HG03108 (cell line): ENCODE measurements at regions not wholly inside any gene's neighbourhood (a gene's known extent, or its start where the extent isn't known, plus 50 kb on each side); places are given as distances from the start of the nearest gene placed in this dataset.

Experiments used
- ATAC-seq: cut with Tn5 transposase; IDR thresholded peaks from one replicate; pipeline ENCODE4 v1.9.1; 2021; ENCODE audit warnings: moderate library complexity; ENCODE audit not compliant: unreplicated experiment

DNA sequence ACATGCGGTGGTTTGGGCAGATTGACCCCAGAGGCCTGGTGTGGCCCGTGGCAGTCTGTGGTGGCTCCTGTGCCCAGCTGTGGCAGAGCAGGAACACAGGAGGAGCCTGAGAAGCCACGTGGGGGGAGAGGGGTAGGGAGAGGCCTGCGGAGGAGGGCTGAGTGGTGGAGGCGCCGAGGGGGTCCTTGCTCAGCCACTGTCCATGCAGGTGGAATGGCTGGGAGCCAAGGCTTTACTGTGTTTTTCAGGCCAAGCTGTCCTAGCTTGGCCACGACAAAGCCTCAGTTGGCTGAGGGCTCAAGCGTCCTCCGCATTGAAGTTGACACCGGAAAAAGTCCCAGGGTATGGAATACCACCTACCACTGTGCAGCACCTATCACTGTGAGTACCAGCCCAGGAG lies 107.0 kb downstream of the VEGFA start:
- no peak for ATAC-seq

DNA sequence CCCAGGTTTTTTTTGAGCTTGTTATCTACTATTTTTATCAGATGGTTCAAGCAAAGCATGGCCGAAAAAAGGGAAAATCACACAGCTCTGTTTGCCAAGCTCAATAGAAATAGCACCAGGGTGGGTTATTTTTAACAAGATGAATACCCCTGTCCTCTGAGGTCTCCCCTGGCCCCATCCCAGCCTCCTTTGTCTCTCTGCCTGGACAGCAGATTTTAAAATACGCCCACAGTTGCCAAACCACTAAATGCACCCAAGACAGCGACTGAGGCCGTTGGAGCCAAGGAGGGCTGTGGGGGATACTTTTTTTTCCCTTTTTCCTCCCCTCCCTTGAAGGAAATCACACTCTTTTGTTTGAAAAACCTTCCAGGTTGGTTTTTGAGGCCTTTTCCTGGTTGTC lies 106.6 kb downstream of the VEGFA start:
- ATAC-seq = no peak

DNA sequence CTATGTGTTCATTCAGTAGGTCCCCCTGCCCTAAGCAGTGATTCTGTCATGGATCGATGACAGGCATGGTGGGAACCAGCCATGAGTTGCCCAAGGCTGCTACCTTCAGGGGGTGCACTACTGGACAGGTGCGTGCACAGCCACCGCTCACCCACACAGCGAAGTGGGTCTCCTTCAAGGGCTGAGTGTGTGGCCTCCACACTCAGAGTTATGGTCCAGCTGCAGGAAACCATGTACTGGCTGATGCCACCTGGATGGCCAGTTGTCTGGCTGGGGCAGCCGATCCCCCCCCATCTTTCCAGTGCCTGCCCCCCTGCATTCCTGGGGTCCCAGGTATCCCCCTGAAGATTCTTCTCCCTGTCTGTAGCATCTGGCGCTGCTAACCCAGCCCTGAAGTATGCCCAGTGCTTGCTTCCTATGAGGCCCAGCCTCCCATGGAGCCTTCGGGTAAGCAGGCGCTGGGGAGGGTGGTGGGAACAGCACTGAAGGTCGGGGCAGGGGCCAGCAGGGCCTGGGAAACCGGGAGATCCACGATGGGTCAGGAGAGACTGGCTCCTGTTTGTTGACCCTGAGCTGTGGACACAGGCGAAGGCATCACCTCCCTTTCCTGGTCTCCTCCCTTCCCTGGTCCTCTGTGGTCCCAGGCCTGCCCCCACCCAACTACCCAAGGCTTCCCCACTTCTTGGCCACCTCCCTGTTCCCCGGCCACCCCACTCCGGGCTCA lies 106.0 kb downstream of the VEGFA start:
- no peak for ATAC-seq

DNA sequence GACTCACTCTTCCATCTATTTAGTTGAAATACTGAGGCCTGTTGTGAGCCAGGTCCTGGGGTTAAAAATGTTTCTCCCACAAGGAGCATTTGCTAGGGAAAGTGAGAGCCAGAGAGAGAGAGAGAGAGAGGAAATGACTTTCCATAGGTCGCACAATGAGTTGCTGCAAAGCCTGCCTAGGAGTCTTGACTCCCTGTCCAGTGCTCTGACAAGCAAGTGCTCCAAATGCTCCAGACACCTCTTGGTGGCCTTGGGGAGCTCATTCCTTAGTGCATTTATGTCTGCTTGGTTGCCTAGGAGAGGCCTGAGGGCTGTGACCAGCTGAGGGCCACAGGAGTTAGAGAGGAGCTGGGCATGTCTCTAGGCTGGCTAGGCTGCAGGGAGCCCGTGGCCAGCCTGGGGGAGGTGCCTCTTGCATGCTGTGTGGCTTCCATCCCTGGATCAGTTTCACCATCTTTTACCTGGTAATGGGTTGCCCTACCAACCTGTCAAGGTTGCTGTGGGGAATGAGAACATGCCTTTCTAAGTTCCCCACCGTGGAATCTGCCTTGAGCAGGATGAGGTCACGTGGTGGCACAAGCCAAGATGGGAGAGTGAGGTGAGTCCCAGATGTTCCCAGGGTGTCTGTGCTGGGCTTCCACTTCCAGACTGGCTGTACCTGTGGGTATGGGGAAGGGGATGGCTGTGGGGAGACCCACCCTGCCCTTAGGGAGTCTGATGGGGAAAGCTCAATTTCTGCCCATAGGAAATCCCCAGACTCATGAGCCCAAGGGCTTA lies 105.0 kb downstream of the VEGFA start:
- no peak for ATAC-seq

DNA sequence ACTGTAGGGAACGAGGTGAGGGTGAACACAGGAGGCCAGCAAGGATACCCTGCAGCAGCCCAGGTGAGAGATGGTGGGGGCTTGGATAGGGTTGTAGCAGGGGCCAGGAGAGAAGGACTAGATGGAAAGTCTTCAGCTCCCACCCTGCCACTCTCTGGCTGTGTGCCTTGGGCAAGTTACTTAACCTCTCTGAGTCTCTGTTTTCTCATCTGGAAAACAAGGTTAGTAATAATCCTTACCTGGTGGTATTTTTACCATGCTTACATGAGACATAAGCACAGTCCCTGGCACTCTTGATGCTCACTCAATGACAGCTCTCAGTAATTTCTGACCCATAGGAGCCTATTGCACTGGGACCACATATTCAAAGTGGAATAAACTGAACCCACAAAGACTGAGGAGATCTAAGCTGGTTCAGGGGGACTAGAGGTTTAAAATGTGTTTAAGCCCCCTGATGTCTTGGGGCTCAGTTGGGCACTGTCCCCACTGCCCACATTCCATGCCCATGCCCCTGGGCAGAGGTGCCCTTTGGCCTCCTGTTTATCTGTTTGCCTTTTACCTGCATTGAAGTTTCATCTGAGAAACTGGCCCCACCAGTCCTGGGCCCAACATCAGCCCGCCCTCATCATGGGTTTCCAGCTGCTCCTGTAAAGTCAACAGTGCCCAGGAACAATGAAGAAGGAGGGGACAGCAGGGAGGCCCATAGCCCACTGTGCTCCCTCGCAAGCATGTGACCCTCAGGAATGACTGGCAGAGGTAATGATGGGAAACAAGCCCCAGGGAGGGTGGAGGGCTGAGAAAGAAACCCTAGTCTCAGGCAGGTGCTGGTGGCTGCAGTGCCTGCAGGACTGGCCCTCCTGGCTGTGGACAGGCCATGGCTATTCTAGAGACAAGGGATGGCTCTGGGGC lies 104.0 kb downstream of the VEGFA start:
- no peak for ATAC-seq

DNA sequence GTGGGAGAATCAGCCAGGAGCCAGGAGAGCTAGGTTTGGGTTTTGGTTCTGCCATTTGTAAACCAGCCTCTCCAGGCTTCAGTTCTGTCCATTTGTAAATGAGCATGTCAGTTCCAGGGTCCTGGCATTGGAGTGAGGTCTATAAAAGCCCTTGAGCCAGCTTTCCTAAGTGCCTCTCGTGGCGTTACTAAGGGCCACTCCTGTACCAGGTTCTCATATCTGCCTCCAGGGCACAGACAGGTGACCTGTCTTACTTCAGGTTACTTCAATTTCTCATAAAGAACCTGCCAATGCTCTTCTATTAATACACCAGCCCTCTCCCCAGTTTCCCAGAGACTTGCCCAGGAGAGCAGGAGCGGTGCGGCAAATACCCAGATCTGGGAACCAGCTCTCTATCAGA lies 101.9 kb downstream of the VEGFA start:
- ATAC-seq = no peak

DNA sequence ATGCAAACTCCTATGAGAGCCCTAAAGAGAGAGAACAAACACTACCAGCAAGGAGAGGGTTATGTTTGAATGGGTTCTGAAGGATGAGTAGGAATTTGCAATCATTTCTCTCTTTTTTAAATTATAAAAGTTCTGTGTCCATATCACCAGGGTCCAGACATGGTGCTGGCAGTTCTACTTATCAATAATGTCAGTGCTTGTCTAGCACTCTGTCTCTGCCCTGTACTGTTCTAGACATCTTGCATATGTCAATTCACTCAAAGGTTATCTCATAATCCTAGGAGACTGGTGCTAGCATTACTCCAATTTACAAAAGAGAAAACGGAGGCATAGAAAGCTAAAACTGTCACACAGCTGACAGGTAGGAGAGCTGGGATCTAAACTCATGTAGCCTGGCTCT lies 101.3 kb downstream of the VEGFA start:
- ATAC-seq = no peak

DNA sequence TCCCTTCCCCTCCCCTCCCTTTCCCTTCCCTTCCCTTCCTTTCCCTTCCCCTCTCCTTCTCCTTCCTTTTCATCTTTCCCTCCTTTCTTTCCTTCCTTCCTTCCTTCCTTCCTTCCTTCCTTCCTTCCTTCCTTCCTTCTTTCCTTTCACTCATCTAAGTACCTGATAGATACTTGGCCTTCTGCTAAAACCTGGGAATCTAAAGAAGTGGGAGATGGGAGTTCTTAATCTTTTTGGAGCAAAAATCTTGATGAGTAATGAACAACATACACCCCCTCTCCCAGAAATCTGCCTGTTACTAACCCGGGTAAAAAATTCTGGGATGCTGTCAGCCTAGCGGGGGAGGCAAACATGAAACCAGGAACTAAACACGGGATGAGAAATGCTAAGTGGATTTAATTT lies 100.7 kb downstream of the VEGFA start:
- ATAC-seq = no peak

DNA sequence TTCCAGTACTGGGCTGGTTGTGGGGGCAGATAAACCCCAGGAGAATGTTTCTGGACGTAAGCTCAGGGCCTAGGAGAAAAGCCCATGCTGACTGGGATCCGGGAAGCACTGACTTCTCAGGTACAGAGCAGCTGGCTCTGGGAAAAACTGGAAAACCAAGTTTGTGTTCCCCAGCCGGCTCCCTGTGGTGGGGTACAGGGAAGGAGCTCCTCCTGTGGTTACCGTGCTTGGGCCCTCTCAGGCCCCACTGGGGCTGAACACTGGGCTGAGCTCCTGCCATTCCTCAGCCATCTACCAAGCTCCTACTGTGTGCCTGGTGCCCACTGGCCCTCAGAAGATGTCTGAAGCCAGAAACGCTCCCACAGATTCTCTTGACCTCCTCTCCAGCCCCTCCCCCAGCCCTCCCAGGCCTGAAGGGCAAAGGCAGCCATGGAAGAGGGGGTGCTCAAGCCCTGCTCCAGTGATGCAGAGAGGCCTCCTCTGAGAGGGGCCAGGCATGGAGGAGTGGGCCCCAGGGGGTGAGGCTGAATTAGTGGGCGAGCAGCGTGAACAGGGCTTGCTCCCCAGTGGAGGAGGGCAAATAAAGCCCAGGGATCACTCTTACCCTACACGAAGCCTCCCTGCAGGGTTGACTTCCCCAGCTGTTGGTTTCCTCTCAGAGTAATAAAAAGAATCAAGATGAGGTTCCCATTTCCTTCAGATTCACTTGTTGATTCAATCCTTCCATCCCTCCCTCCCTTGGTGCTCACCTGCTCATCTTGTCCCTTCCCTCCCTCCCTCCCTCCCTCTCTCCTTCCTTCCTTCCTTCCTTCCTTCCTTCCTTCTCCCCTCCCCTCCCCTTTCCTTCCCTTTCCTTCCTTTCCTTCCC lies 100.0 kb downstream of the VEGFA start:
- no peak for ATAC-seq

DNA sequence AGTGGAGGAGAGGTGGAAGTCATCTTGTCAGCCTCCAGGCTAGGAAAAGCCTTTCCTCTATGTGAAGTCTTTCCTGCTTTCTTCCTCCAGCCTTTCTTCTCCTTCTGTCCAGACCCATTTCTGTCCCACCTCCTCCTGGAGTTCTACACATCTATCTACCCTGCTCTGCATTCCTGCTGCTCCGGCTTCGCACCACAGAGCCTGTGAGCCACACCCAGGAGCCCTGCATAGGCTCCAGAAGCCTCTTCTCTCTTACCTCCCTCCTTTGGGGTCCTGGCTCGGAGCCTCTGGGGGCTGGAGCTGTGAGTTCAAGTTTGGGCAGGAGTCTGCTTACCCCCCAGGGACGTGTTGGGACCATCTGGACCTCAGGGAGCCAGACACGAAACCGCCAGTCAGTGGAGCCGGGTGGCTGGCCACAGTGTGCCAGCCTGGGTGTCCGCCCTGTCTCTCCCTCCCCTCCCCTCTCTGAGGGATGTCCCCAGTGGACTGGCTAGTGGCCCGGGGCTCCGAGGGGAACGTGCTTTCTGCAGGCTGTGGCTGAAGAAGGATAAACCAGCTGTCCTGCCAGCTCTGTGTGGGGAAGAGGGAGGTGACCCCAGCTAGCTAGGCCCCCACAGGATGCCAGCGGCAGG lies 99.2 kb downstream of the VEGFA start:
- no peak for ATAC-seq

DNA sequence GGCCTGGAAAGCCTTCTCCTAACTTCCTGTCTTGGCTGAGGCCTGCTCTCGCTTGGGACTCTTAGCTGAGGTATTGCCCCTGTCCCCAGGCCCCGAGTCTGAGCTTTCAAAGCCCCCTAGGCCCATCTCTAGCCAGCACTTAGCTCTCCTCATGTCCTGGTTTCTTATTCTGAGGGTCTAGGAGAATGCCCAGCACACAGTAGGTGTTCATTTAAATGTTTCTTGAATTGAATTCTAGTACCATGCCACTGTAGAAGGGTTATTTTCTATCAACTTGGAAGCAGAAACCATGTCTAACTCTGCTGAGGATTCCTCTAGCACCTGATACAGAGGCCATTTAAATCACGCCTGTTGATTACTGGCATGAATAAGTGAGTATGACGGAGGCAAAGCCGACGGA lies 98.5 kb downstream of the VEGFA start:
- ATAC-seq = no peak

DNA sequence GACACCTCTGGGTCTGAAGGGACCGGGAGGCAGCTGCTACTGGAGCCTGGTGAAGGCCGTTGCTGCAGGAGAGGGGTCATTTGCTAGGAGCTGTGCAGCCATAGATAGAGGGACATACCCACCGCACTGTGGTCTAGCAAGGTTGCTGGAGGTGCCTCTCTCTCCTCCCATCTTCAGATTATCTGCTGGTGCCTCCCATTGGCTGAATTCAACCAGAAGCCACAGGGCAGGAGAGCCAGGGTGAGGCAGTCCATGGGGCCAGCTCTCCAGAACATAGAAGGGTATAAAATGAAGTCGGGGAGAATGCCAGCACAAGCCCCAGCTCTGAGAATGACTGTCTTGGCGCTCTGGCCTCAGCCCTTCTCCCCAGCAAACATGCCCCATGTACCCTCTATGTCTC lies 98.0 kb downstream of the VEGFA start:
- ATAC-seq = no peak

DNA sequence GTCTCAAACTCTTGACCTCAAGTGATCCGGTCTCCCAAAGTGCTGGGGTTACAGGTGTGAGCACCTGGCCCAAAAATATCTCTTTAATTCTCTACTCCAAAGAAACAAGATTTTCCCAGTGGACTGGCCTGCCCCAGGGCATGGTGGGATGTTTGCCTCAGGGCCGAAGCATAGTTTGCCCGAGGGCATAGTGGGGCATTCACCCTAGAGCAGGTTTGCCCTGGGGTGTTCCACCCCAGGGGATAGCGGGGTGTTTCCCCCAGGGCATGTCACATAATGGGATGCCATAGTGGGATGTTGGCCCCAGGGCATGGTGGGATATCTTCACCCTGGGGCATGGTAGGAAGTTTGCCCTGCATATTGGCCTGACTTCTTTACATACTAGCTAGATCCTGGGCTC lies 97.2 kb downstream of the VEGFA start:
- no peak for ATAC-seq

DNA sequence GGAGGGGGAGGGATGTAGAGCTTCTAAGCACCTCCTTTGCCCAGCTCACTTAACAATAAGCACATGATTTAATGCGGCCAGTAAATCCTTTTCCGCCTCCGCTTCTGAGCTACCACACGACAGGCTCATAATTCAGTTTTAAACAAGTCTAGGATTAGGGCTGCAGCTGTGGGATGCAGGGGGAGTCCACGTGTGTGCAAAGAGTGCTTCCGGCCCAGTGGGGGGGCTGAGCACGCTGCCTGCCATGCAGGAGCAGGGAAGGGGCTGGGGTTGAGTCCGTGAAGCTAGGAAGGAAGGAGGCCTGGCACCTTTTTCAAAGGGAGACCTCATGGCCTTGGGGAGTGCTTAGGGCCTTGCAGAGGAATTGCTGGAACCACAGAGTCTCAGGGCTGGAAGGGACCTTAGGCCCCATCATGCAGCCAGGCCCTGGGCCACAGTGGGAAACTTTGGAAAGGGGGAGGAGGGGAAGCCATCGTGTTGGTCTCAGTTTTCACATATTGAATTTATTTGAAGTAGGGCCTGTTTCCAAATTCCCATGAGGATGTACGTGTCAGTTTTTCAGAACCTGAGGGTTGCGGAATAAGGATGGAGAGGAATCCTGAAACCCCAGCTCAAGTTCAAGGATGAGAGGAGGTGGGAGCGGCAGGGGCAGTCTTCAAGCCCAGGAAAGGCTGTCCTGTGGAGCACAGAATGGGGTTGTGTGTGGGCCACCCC lies 96.1 kb downstream of the VEGFA start:
- no peak for ATAC-seq

DNA sequence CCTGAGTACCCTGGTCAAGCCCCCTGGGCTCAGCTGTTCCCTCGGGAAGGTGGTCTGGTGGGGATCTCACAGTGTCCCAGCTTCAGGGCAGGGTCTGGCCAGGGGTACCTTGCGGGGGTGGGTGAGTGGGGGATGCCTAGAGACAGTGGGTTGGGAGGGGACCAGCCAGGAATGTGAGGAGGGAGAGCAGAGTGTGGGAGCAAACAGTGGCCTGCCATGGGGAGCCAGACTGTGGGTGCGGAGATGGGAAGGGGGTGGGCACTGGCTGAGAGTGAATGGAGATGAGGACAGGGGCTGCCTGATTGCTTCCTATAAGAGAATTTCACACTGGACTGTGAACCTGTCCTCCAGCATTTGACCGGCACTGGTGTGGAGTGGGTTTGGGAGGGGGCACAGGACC lies 95.1 kb downstream of the VEGFA start:
- no peak for ATAC-seq

DNA sequence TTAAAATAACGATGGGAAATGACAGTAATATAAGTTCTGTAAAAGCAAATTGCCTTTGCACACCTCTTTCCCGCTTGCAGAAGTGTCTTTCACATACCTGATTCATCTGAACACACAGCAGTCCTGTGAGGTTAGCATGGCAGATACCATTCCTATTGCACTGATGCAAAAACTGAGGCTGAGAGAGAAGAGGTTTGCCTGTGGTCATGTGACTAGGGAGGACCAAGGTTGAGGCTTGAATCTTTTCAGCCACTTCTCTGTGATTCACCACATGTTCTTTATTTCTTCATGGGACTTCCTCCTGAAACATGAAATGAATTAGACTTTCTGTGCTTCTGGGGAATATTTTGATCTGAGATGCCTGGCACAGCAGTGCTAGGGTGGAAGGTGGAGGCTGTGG lies 92.9 kb downstream of the VEGFA start:
- no peak for ATAC-seq

DNA sequence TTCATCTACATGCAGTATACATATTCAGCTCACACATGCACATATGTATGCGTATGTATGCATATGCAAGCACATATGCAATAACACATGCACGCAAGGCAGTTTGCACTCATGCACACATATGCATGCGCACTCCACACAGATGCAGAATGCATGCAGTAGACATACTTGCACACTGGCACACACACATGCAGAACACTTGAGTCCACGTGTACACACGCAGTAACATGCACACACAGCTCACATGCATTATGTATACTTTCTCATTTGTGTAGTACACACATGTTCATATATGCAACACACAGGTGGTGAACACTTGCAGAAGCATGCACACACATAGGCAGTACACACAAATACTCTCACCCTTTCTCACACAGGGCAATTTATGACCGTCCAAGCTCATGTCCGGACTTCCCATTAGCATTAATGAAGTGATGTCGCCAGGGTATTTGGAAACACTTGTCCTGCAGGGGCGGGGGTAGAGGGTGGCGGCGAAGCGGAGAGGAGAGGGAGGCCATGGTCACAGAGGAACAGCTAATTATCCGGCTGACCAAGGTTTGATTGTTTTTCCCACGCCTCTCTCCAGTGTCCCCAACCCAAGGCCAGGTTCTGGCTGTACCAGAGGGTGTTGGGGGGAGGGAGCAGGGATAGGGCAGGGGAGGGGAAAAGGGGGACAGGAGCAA lies 91.3 kb downstream of the VEGFA start:
- ATAC-seq = no peak

DNA sequence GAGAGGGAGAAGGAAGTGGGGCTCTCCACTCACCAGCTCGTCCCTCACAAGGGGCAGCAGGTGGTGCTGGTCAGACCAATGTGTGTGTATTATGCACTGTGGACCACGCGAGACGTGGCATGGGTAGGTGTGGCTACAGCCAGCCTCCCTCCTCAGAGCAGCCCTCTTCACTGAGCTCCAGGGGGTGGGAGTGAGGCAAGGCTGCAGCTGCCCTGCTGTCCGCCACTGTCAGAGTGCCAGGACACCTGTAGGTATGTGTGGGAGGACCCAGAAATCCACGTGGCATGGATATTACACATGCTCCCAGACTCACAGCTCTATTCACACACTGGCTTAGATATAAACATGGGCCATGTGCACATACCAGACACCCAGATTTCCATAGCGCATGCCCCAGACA lies 90.3 kb downstream of the VEGFA start:
- no peak for ATAC-seq

DNA sequence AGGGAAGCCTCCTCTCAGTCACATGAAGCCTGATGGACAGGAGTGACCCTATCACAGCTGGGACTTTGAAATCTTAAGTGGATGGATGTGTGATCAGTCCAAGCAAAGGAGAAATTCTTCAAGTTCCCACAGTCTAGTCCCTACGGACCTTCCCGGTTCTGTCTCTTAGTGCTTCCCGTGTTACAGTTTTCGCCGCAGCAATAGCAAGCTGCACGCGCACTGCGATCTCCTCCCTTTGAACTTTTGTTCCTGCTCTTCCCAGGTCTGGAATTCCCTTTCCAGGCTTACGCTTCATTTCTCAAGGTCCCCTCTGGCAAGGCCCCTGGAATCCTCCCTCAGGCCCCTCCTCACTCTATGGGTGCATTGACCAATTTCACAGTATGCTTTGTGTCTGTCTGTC lies 89.2 kb downstream of the VEGFA start:
- no peak for ATAC-seq
